HepG2 (cell line): ENCODE measurements at regions not wholly inside any gene's neighbourhood (a gene's known extent, or its start where the extent isn't known, plus 50 kb on each side); places are given as distances from the start of the nearest gene placed in this dataset.
A peak's percentile ranks its signal among the peaks of the same experiment; 100 is the strongest.

ENCODE experiments used
- ATAC-seq: fragments of 200-7000 bp; cut with Tn5 transposase; 3 replicates; pipeline ENCODE4 v1.9.1; 2020; ENCODE audit warnings: mild to moderate bottlenecking, moderate library complexity
- BruUV-seq: library from RNA; stranded (reverse); fragments of 400-500 nt; replicated peaks from 2 replicates; lab custom pipeline; 2021; lab: Mats Ljungman, UMichigan
- CTCF ChIA-PET: fragments of 300-600 bp; formaldehyde crosslinking; extraction: SDS; loops from one replicate; lab custom pipeline; 2021; ENCODE audit warnings: low total read pairs, inconsistent platforms, low intra/inter-chr PET ratio; lab: Yijun Ruan, JAX
- POLR2A ChIA-PET: fragments of 350-600 bp; sonication (Branson Sonifier 250); formaldehyde crosslinking; loops from one replicate; lab custom pipeline; 2020; ENCODE audit warnings: antibody characterized with exemption, inconsistent platforms; lab: Yijun Ruan, JAX
- DNase-seq: peaks from one replicate; pipeline ENCODE4 v3.0.0-alpha.2; 2015; ENCODE audit warnings: low spot score
- FAIRE-seq: peaks from 3 replicates; lab custom pipeline; 2011; peaks lifted over from hg19 to GRCh38; lab: Jason Lieb, UNC
- H2AFZ ChIP-seq: one replicate; pipeline ENCODE4 v1.6.1; 2011; ENCODE audit warnings: low read length, inconsistent platforms
- H3K27ac ChIP-seq: fragments of 300-600 bp; 3 replicates; pipeline ENCODE4 v1.8.0; 2011; ENCODE audit warnings: mixed run types, mild to moderate bottlenecking, mixed read lengths, low read length, inconsistent platforms; ENCODE audit not compliant: insufficient read depth; ENCODE audit errors: extremely low read length
- H3K27me3 ChIP-seq, 2 experiments: fragments of 200-600 bp in 1 of 2; 2 replicates in 1 of 2; 3 replicates in 1 of 2; pipeline versions ENCODE4 v1.6.0 to v1.8.0; 2011; ENCODE audit warnings: low read length in 2 of 2, mild to moderate bottlenecking in 2 of 2, moderate library complexity in 2 of 2, inconsistent platforms in 1 of 2; ENCODE audit not compliant: insufficient read depth in 2 of 2, control insufficient read depth in 1 of 2
- H3K36me3 ChIP-seq, 2 experiments: fragments of 200-600 bp in 1 of 2; replicated peaks in 1 of 2; 2 replicates in 1 of 2; 3 replicates in 1 of 2; pipeline versions ENCODE4 v1.5.1 to v1.8.0; 2011; ENCODE audit warnings: low read length in 2 of 2, inconsistent platforms in 1 of 2; ENCODE audit not compliant: insufficient read depth in 2 of 2, control insufficient read depth in 1 of 2
- H3K4me1 ChIP-seq: 2 replicates; pipeline ENCODE4 v1.5.1; 2012; ENCODE audit warnings: low read length, inconsistent platforms; ENCODE audit not compliant: insufficient read depth
- H3K4me2 ChIP-seq: 2 replicates; pipeline ENCODE4 v1.6.0; 2011; ENCODE audit warnings: low read depth, low read length, inconsistent platforms
- H3K4me3 ChIP-seq, 3 experiments: fragments of 200-600 bp in 1 of 3; sonication (generic), shearing (Covaris generic) in 1 of 3; replicated peaks in 1 of 3; 2 replicates each; pipeline ENCODE4 v1.5.1; 2011 to 2016; ENCODE audit warnings: low read length in 3 of 3, inconsistent platforms in 2 of 3, low read depth in 2 of 3, mild to moderate bottlenecking in 2 of 3, control low read depth in 1 of 3, mixed read lengths in 1 of 3; ENCODE audit not compliant: insufficient read depth in 1 of 3
- H3K79me2 ChIP-seq: one replicate; pipeline ENCODE4 v1.6.1; 2011; ENCODE audit warnings: low read length, inconsistent platforms; ENCODE audit not compliant: insufficient read depth
- H3K9ac ChIP-seq: 2 replicates; pipeline ENCODE4 v1.6.0; 2011; ENCODE audit warnings: mild to moderate bottlenecking, low read depth, low read length, inconsistent platforms; ENCODE audit not compliant: insufficient read depth
- H3K9me3 ChIP-seq: 2 replicates; pipeline ENCODE4 v1.5.1; 2012; ENCODE audit warnings: mild to moderate bottlenecking, low read length
- H4K20me1 ChIP-seq: 2 replicates; pipeline ENCODE4 v1.6.0; 2011; ENCODE audit warnings: inconsistent platforms, mild to moderate bottlenecking, low read length, moderate library complexity; ENCODE audit not compliant: insufficient read depth
- ATF1 ChIP-seq: IDR thresholded peaks from 2 replicates; pipeline ENCODE4 v1.6.1; 2016; ENCODE audit warnings: mild to moderate bottlenecking, control low read depth
- BRD4 ChIP-seq: sonication (generic); formaldehyde crosslinking; IDR thresholded peaks from 2 replicates; pipeline ENCODE4 v1.4.0; 2020; ENCODE audit warnings: missing genetic modification reagents
- CEBPG ChIP-seq: IDR thresholded peaks from 2 replicates; pipeline ENCODE4 v1.6.1; 2016
- KAT2B ChIP-seq: fragments of 150-350 bp; IDR thresholded peaks from 2 replicates; pipeline ENCODE4 v1.6.1; 2014; ENCODE audit warnings: low read depth, low read length, borderline replicate concordance
- KLF13 ChIP-seq: sonication (generic); formaldehyde crosslinking; IDR thresholded peaks from 2 replicates; pipeline ENCODE4 v1.4.0; 2020; ENCODE audit warnings: mild to moderate bottlenecking, missing genetic modification reagents
- NFKB2 ChIP-seq: sonication (generic); formaldehyde crosslinking; IDR thresholded peaks from 2 replicates; pipeline ENCODE4 v1.4.0; 2020; ENCODE audit warnings: missing genetic modification reagents, borderline replicate concordance
- NFYC ChIP-seq: IDR thresholded peaks from 2 replicates; pipeline ENCODE4 v1.6.1; 2016; ENCODE audit warnings: missing genetic modification reagents, missing compliant biosample characterization
- SMAD1 ChIP-seq: sonication (generic); formaldehyde crosslinking; IDR thresholded peaks from 2 replicates; pipeline ENCODE4 v1.4.0; 2020; ENCODE audit warnings: missing genetic modification reagents, low read depth, mild to moderate bottlenecking, borderline replicate concordance
- SRY ChIP-seq: sonication (generic); formaldehyde crosslinking; IDR thresholded peaks from 2 replicates; pipeline ENCODE4 v1.8.0; 2022; ENCODE audit warnings: mild to moderate bottlenecking, missing genetic modification reagents
- ZBTB8A ChIP-seq: sonication (generic); formaldehyde crosslinking; IDR thresholded peaks from 2 replicates; pipeline ENCODE4 v1.4.0; 2020; ENCODE audit warnings: mild to moderate bottlenecking, low read depth, missing genetic modification reagents, borderline replicate concordance
- ZNF292 ChIP-seq: sonication (generic); formaldehyde crosslinking; IDR thresholded peaks from 2 replicates; pipeline ENCODE4 v1.8.1; 2022; ENCODE audit warnings: mild to moderate bottlenecking, low read depth, missing genetic modification reagents, borderline replicate concordance
- ZNF367 ChIP-seq: sonication (generic); formaldehyde crosslinking; IDR thresholded peaks from 2 replicates; pipeline ENCODE4 v1.4.0; 2020; ENCODE audit warnings: missing genetic modification reagents, borderline replicate concordance
- ZNF670 ChIP-seq: sonication (generic); formaldehyde crosslinking; IDR thresholded peaks from 2 replicates; pipeline ENCODE4 v1.8.0; 2022; ENCODE audit warnings: mild to moderate bottlenecking, missing genetic modification reagents, borderline replicate concordance
- WGBS: methylation state at CpG from one replicate; pipeline ENCODE4 v1.1.6; 2017; ENCODE audit warnings: low lambda C conversion rate; 5-methylcytosine and 5-hydroxymethylcytosine counted together
- in situ Hi-C: cut with HindIII; loops from 2 replicates; pipeline ENCODE4 v1.10.0; 2017; ENCODE audit warnings: low pct_unique_long_range_greater_than_20kb; ENCODE audit not compliant: extremely low pct_ligation_motif_present
- intact Hi-C: fragments of 100-400 bp; cut with micrococcal nuclease; formaldehyde crosslinking; loops from one replicate; pipeline ENCODE4 v1.10.0; 2022; ENCODE audit not compliant: unreplicated experiment
- TF ChIP-seq, protein P1 (sequence below): sonication (generic); formaldehyde crosslinking; IDR thresholded peaks from 2 replicates; pipeline ENCODE4 v1.5.0; 2020; ENCODE audit warnings: missing genetic modification reagents
- TF ChIP-seq, protein P2 (sequence below): sonication (generic); formaldehyde crosslinking; IDR thresholded peaks from 2 replicates; pipeline ENCODE4 v1.8.1; 2023; ENCODE audit warnings: mild to moderate bottlenecking, missing genetic modification reagents
- TF ChIP-seq, protein P3 (sequence below): sonication (generic); formaldehyde crosslinking; IDR thresholded peaks from 2 replicates; pipeline ENCODE4 v1.5.1; 2020; ENCODE audit warnings: mild to moderate bottlenecking, missing genetic modification reagents, moderate library complexity
- TF ChIP-seq, protein P4 (sequence below): sonication (generic); formaldehyde crosslinking; IDR thresholded peaks from 2 replicates; pipeline ENCODE4 v1.4.0; 2020; ENCODE audit warnings: low read depth, mild to moderate bottlenecking, missing genetic modification reagents
- TF ChIP-seq, protein P5 (sequence below): sonication (generic); formaldehyde crosslinking; IDR thresholded peaks from 2 replicates; pipeline ENCODE4 v1.5.0; 2020; ENCODE audit warnings: missing genetic modification reagents, mild to moderate bottlenecking, borderline replicate concordance

DNA sequence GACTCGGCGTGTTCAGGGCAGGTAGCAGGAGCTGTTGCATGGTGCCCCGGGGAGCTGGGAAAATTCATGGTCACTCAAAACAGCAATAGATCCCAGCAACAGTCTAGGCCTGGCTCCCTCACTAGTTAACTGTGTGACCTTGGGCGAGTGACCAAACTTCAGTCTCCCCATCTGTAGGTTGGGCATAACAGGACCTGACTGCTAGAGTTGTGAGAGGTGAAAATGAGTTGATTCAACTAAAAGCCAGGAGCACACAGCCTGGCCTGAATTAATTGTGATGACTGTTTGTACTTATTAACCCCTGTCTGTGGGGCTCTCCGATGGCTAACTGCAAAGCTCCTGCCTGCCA, 306.9 kb downstream of the SOX9 start:
- no TSS peak for BruUV-seq
- H3K4me2 ChIP-seq = 0 out of 2 replicates have a peak overlapping the region, but pooled peaks have one; percentile 4
- H4K20me1 ChIP-seq = no peaks in the 10 kb centered on the region
- ChIA-PET CTCF (no interaction called here), POLR2A (interaction anchor here (0.7 to 1.7 kb wide), 5 partner anchors 15 to 307 kb away, joined by 3 to 5 read pairs (median 3); partner anchors contain the start of gene SOX9)
- H2AFZ ChIP-seq = no peak overlapping the region
- FAIRE-seq = no peak
- no peak overlapping the region for H3K4me3 ChIP-seq
- no peak for ATAC-seq
- no peak for DNase-seq
- no peaks in the 10 kb centered on the region for H3K9me3 ChIP-seq
- peak overlapping the region; percentile 49 for H3K27ac ChIP-seq
- WGBS = 91% methylated on average over 3 of the region's 5 CpGs
- H3K36me3 ChIP-seq = peaks cover 15% of the 10 kb centered on the region in 2 experiments; a peak in 4 of 5 replicates
- H3K9ac ChIP-seq = peak overlapping the region; percentile 46; the same call in 1 of the 2 replicates
- in situ Hi-C loops (no loop called here), intact Hi-C loops (no loop called here)
- peaks cover 67% of the 10 kb centered on the region for H3K79me2 ChIP-seq
- H3K4me1 ChIP-seq = peaks cover 97% of the 10 kb centered on the region
- H3K27me3 ChIP-seq = no peaks in the 10 kb centered on the region
- TF ChIP-seq KLF13 (CRISPR knock-in tag) (no peak), ATF1 (CRISPR knock-in tag) (no peak), NFYC (CRISPR knock-in tag) (no peak), ZNF367 (CRISPR knock-in tag) (no peak), SMAD1 (0 out of 2 replicates have a peak, but pooled peaks have one; percentile 26), ZNF292 (CRISPR knock-in tag) (0 out of 2 replicates have a peak, but pooled peaks have one; percentile 51), SRY (CRISPR knock-in tag) (0 out of 2 replicates have a peak, but pooled peaks have one; percentile 2), CEBPG (CRISPR knock-in tag) (no peak), KAT2B (no peak), ZNF670 (CRISPR knock-in tag) (no peak), BRD4 (0 out of 2 replicates have a peak, but pooled peaks have one; percentile 39), NFKB2 (CRISPR knock-in tag) (peak; percentile 28; the same call in 1 of the 2 replicates), ZBTB8A (CRISPR knock-in tag) (no peak)
- TF ChIP-seq, protein P1, sequence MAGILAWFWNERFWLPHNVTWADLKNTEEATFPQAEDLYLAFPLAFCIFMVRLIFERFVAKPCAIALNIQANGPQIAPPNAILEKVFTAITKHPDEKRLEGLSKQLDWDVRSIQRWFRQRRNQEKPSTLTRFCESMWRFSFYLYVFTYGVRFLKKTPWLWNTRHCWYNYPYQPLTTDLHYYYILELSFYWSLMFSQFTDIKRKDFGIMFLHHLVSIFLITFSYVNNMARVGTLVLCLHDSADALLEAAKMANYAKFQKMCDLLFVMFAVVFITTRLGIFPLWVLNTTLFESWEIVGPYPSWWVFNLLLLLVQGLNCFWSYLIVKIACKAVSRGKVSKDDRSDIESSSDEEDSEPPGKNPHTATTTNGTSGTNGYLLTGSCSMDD = no peak
- TF ChIP-seq, protein P2, sequence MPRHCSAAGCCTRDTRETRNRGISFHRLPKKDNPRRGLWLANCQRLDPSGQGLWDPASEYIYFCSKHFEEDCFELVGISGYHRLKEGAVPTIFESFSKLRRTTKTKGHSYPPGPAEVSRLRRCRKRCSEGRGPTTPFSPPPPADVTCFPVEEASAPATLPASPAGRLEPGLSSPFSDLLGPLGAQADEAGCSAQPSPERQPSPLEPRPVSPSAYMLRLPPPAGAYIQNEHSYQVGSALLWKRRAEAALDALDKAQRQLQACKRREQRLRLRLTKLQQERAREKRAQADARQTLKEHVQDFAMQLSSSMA (CRISPR knock-in tag) = no peak
- TF ChIP-seq, protein P3, sequence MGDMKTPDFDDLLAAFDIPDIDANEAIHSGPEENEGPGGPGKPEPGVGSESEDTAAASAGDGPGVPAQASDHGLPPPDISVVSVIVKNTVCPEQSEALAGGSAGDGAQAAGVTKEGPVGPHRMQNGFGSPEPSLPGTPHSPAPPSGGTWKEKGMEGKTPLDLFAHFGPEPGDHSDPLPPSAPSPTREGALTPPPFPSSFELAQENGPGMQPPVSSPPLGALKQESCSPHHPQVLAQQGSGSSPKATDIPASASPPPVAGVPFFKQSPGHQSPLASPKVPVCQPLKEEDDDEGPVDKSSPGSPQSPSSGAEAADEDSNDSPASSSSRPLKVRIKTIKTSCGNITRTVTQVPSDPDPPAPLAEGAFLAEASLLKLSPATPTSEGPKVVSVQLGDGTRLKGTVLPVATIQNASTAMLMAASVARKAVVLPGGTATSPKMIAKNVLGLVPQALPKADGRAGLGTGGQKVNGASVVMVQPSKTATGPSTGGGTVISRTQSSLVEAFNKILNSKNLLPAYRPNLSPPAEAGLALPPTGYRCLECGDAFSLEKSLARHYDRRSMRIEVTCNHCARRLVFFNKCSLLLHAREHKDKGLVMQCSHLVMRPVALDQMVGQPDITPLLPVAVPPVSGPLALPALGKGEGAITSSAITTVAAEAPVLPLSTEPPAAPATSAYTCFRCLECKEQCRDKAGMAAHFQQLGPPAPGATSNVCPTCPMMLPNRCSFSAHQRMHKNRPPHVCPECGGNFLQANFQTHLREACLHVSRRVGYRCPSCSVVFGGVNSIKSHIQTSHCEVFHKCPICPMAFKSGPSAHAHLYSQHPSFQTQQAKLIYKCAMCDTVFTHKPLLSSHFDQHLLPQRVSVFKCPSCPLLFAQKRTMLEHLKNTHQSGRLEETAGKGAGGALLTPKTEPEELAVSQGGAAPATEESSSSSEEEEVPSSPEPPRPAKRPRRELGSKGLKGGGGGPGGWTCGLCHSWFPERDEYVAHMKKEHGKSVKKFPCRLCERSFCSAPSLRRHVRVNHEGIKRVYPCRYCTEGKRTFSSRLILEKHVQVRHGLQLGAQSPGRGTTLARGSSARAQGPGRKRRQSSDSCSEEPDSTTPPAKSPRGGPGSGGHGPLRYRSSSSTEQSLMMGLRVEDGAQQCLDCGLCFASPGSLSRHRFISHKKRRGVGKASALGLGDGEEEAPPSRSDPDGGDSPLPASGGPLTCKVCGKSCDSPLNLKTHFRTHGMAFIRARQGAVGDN (CRISPR knock-in tag) = peak; percentile 27; the same call in 1 of the 2 replicates
- TF ChIP-seq, protein P4, sequence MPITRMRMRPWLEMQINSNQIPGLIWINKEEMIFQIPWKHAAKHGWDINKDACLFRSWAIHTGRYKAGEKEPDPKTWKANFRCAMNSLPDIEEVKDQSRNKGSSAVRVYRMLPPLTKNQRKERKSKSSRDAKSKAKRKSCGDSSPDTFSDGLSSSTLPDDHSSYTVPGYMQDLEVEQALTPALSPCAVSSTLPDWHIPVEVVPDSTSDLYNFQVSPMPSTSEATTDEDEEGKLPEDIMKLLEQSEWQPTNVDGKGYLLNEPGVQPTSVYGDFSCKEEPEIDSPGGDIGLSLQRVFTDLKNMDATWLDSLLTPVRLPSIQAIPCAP (CRISPR knock-in tag) = no peak
- TF ChIP-seq, protein P5, sequence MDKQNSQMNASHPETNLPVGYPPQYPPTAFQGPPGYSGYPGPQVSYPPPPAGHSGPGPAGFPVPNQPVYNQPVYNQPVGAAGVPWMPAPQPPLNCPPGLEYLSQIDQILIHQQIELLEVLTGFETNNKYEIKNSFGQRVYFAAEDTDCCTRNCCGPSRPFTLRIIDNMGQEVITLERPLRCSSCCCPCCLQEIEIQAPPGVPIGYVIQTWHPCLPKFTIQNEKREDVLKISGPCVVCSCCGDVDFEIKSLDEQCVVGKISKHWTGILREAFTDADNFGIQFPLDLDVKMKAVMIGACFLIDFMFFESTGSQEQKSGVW (CRISPR knock-in tag) = no peak
